NCI-H1105 treated with DMSO at 0.1 percent for 48 hours (cell line): ENCODE measurements at regions not wholly inside any gene's neighbourhood (a gene's known extent, or its start where the extent isn't known, plus 50 kb on each side); places are given as distances from the start of the nearest gene placed in this dataset.
"Not testable (repeated sequence)": the region's sequence is repeated elsewhere in the genome, so short reads cannot be mapped to it uniquely, and the experiment has no call there.

Source experiments
- DNase-seq: peaks from one replicate; lab custom pipeline; 2025; lab: John Stamatoyannopoulos, UW

GRCh38 chr16:7964167-7964566 lies 626.1 kb downstream of the TMEM114 start:
- no peak for DNase-seq

- no peak for DNase-seq
Observed at GRCh38 chr16:7962091-7962879, 628.0 kb downstream of the TMEM114 start.

GRCh38 chr16:7957151-7957550 lies 624.5 kb downstream of the RBFOX1 start:
- no peak for DNase-seq

GRCh38 chr16:7953360-7953759 lies 620.7 kb downstream of the RBFOX1 start:
- DNase-seq: no peak

GRCh38 chr16:7946142-7946541 lies 613.5 kb downstream of the RBFOX1 start:
- DNase-seq: no peak

- DNase-seq: no peak
Observed at GRCh38 chr16:7938175-7938574, 605.5 kb downstream of the RBFOX1 start.

- DNase-seq: no peak
Observed at GRCh38 chr16:7921345-7921744, 588.7 kb downstream of the RBFOX1 start.

- DNase-seq: no peak
Observed at GRCh38 chr16:7919782-7920181, 587.1 kb downstream of the RBFOX1 start.

GRCh38 chr16:7914748-7915147 lies 582.1 kb downstream of the RBFOX1 start:
- no peak for DNase-seq

GRCh38 chr16:7912132-7912531 lies 579.5 kb downstream of the RBFOX1 start:
- no peak for DNase-seq

GRCh38 chr16:7910116-7910515 lies 577.5 kb downstream of the RBFOX1 start:
- DNase-seq: no peak

GRCh38 chr16:7888411-7888810 lies 555.8 kb downstream of the RBFOX1 start:
- DNase-seq: no peak

GRCh38 chr16:7887316-7887715 lies 554.7 kb downstream of the RBFOX1 start:
- DNase-seq: no peak

GRCh38 chr16:7871979-7872378 lies 539.3 kb downstream of the RBFOX1 start:
- no peak for DNase-seq

- no peak for DNase-seq
Observed at GRCh38 chr16:7871371-7871770, 538.7 kb downstream of the RBFOX1 start.

GRCh38 chr16:7867831-7868230 lies 535.2 kb downstream of the RBFOX1 start:
- DNase-seq: no peak

GRCh38 chr16:7866144-7866543 lies 533.5 kb downstream of the RBFOX1 start:
- no peak for DNase-seq

GRCh38 chr16:7865393-7865792 lies 532.7 kb downstream of the RBFOX1 start:
- not testable (repeated sequence) for DNase-seq

GRCh38 chr16:7861891-7862582 lies 529.4 kb downstream of the RBFOX1 start:
- no peak for DNase-seq

GRCh38 chr16:7853197-7853596 lies 520.6 kb downstream of the RBFOX1 start:
- DNase-seq: no peak

- DNase-seq: no peak
Observed at GRCh38 chr16:7849841-7850240, 517.2 kb downstream of the RBFOX1 start.

- peak; percentile 63 for DNase-seq
Observed at GRCh38 chr16:7843261-7843660, 510.6 kb downstream of the RBFOX1 start.

GRCh38 chr16:7839568-7839967 lies 506.9 kb downstream of the RBFOX1 start:
- DNase-seq: no peak
